ENCODE measurements at regions not wholly inside any gene's neighbourhood (a gene's known extent, or its start where the extent isn't known, plus 50 kb on each side); places are given as distances from the start of the nearest gene placed in this dataset.

DNA sequence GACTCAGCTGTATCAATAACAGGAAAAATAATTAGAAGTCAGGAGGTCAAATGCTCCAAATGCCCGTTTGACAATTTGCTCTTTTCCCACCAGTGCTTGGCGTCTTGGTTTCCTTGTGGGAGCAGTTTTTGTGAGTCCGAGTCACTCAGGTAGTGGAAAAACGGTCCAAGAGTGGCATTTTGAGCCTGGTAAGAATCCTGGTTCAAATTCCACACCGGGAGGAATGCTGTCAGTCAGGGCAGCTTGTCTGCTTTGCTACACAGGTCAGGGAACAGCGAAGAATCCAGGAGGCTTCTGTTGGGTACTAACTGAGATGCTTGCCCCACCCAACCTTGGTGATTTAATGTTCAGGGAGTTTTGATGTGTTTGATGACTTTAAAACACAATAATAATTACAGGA is 209.5 kb downstream of the HERPUD2 start:
- TF ChIP-seq, protein P1, sequence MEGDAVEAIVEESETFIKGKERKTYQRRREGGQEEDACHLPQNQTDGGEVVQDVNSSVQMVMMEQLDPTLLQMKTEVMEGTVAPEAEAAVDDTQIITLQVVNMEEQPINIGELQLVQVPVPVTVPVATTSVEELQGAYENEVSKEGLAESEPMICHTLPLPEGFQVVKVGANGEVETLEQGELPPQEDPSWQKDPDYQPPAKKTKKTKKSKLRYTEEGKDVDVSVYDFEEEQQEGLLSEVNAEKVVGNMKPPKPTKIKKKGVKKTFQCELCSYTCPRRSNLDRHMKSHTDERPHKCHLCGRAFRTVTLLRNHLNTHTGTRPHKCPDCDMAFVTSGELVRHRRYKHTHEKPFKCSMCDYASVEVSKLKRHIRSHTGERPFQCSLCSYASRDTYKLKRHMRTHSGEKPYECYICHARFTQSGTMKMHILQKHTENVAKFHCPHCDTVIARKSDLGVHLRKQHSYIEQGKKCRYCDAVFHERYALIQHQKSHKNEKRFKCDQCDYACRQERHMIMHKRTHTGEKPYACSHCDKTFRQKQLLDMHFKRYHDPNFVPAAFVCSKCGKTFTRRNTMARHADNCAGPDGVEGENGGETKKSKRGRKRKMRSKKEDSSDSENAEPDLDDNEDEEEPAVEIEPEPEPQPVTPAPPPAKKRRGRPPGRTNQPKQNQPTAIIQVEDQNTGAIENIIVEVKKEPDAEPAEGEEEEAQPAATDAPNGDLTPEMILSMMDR (IDR thresholded peaks at IDR 0.05; ENCODE audit: low read length, missing control alignments) = no peak
- DNase-seq (ENCODE audit: low read depth) = no peak
- no peak overlapping the region for H3K4me3 ChIP-seq (replicated peaks; ENCODE audit: low read depth, low read length)

GRCh38 chr7:35483568-35483967 is 211.4 kb downstream of the HERPUD2 start:
- TF ChIP-seq, protein P1 (IDR thresholded peaks at IDR 0.05; ENCODE audit: low read length, missing control alignments) = no peak
- no peak overlapping the region for H3K4me3 ChIP-seq (replicated peaks; ENCODE audit: low read depth, low read length)
- DNase-seq (ENCODE audit: low read depth) = no peak

GRCh38 chr7:35482231-35482630 is 212.7 kb downstream of the HERPUD2 start:
- no peak overlapping the region for H3K4me3 ChIP-seq (replicated peaks; ENCODE audit: low read depth, low read length)
- peak; percentile 14 for DNase-seq (ENCODE audit: low read depth)
- TF ChIP-seq, protein P1 (IDR thresholded peaks at IDR 0.05; ENCODE audit: low read length, missing control alignments) = no peak

DNA sequence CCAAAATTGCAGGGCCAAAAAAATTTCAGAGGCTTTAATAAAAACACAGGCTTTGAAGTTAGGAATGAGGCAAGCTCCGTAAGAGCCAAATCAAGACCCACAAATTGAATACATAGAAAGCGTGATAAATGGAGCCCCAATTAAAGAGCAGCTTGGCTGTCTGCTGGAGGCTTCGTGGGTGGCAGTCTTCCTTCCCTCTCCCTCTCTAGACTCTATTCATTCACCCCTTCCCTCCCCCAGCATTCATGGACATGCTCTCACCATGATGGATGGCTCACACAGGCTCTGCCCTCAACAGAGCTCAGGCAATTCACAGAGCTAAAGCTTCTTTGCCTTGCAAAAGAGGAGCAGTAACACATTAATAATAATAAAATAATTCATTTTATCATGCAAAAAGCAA is 214.1 kb downstream of the HERPUD2 start:
- TF ChIP-seq, protein P1 (IDR thresholded peaks at IDR 0.05; ENCODE audit: low read length, missing control alignments) = no peak
- DNase-seq (ENCODE audit: low read depth) = no peak

GRCh38 chr7:35477609-35478008 is 217.3 kb downstream of the HERPUD2 start:
- TF ChIP-seq, protein P1 (IDR thresholded peaks at IDR 0.05; ENCODE audit: low read length, missing control alignments) = no peak
- no peak overlapping the region for H3K4me3 ChIP-seq (replicated peaks; ENCODE audit: low read depth, low read length)
- DNase-seq (ENCODE audit: low read depth) = no peak

More for the DNA sequence above, 214.1 kb downstream of the HERPUD2 start:
- no peak overlapping the region for H3K4me3 ChIP-seq (replicated peaks; ENCODE audit: low read depth, low read length)

- DNase-seq (ENCODE audit: low read depth) = no peak
- TF ChIP-seq, protein P1 (IDR thresholded peaks at IDR 0.05; ENCODE audit: low read length, missing control alignments) = no peak
- H3K4me3 ChIP-seq (replicated peaks; ENCODE audit: low read depth, low read length) = no peak overlapping the region
These were observed 220.2 kb upstream of the TBX20 start for GRCh38 chr7:35474100-35474499.

DNA sequence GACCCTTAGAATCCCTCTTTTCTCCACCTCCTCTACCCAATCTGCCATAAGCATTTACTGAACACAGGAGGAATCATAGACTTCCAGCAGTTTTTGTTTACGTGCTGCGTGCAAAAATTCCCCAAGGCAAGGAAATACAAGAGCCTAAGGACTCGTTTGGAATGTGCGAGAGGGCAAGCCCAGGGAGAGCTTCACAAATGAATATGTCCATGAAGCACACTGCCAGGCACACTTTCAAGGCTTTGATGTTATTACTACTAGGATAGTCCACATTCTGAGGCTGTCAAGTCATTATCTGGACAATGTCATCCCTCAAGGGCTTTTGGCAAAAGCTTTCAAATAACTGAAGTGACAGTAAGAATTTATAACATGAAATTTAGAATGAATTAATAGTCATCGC is 214.7 kb upstream of the TBX20 start:
- TF ChIP-seq, protein P1 (IDR thresholded peaks at IDR 0.05; ENCODE audit: low read length, missing control alignments) = no peak
- no peak for DNase-seq (ENCODE audit: low read depth)
- H3K4me3 ChIP-seq (replicated peaks; ENCODE audit: low read depth, low read length) = no peak overlapping the region
